Activated CD8-positive, alpha-beta memory T cell treated with anti-CD3 and anti-CD28 coated beads, Interleukin-2, amount 10 ng/mL, durations not matched to agents 7 days and 5 days (primary cell): ENCODE measurements at regions not wholly inside any gene's neighbourhood (a gene's known extent, or its start where the extent isn't known, plus 50 kb on each side); places are given as distances from the start of the nearest gene placed in this dataset.

Experiments
- ATAC-seq: fragments of 150-1000 bp; cut with Tn5 transposase; one replicate; pipeline ENCODE4 v1.10.0; 2021; ENCODE audit warnings: moderate library complexity
- CTCF ChIA-PET: fragments of 350-600 bp; sonication (Branson Sonifier 250); formaldehyde crosslinking; loops from one replicate; lab custom pipeline; 2021; ENCODE audit warnings: antibody characterized with exemption; lab: Charles Lee
- DNase-seq: peaks from one replicate; pipeline ENCODE4 v3.0.0-alpha.2; 2020
- H3K27ac Mint-ChIP-seq: one replicate; pipeline ENCODE4 v1.8.0; 2021; ENCODE audit warnings: mild to moderate bottlenecking, mixed read lengths
- H3K27me3 Mint-ChIP-seq: one replicate; pipeline ENCODE4 v1.8.0; 2021; ENCODE audit warnings: mixed read lengths
- H3K36me3 Mint-ChIP-seq: one replicate; pipeline ENCODE4 v1.8.0; 2021; ENCODE audit warnings: mild to moderate bottlenecking, mixed read lengths
- H3K4me1 Mint-ChIP-seq: one replicate; pipeline ENCODE4 v1.8.0; 2021; ENCODE audit warnings: mixed read lengths
- H3K4me3 Mint-ChIP-seq: one replicate; pipeline ENCODE4 v1.8.0; 2021; ENCODE audit warnings: mild to moderate bottlenecking, moderate library complexity, mixed read lengths
- H3K9me3 Mint-ChIP-seq: one replicate; pipeline ENCODE4 v1.8.0; 2022; ENCODE audit warnings: low read depth, mixed read lengths

DNA sequence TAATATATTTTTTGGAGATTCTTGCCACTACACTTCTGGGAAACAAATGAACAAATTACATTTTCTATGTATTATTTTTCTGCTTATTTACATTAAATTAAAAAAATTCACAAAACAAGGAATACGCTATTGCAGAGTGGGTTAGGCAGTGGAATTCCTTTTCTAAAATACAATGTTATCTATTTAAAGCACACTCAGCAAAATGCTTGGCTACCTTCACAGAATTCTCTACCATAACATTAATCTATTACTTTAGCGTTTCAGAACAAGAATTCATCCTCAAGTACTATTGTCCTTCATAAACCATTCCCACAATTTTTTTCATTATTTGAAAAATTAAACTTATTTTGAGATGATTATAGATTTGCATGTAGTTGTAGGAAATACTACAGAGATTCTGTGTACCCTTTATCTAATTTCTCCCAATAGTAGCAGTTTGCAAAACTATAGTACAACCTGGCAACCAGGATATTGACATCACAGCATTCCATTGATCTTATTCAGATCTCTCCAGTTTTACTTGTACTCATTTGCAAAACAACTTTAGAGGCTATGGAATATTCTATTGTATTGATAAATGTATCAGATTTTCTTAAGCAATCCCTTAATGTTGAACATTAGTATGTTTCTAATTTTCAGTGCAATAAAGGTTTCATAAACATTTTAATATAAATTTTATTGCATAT is 120.9 kb downstream of the DLEU7 start:
- Mint-ChIP-seq H3K27ac (no peak overlapping the region), H3K4me3 (no peak overlapping the region), H3K9me3 (no peaks in the 10 kb centered on the region), H3K36me3 (no peaks in the 10 kb centered on the region), H3K27me3 (no peaks in the 10 kb centered on the region), H3K4me1 (no peaks in the 10 kb centered on the region)
- no peak for DNase-seq
- CTCF ChIA-PET, result no interaction called here
- ATAC-seq, result no peak

DNA sequence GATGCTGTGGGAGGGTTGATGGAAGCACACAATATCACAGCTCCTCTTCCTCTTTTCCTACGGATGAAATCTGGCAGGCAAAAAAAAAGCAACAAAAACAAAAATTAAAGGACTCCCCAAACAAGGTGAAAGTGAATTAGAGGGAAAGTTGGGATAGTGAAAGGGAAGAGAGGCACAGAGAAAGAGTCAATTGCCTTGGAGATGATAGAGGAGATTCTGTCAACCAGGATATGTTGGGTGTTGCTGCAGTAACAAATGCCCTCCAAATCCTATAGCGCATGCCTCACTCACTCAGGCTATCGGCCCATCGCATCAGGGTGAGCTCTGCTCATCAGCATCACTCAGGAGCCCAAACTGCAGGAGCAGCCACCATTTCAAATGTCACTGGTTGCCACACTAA is 119.1 kb downstream of the DLEU7 start:
- Mint-ChIP-seq H3K4me1 (no peaks in the 10 kb centered on the region), H3K27me3 (no peaks in the 10 kb centered on the region), H3K36me3 (peaks cover 3% of the 10 kb centered on the region), H3K9me3 (no peaks in the 10 kb centered on the region), H3K27ac (no peak overlapping the region), H3K4me3 (no peak overlapping the region)
- ATAC-seq (no peak), DNase-seq (no peak)
- CTCF ChIA-PET, result interaction anchor here (0.5 kb wide), 1 partner anchor 654 kb away, joined by 3 read pairs; no protein-coding TSS in a partner anchor

GRCh38 chr13:50724913-50725312 is 118.6 kb downstream of the DLEU7 start:
- Mint-ChIP-seq H3K27ac (no peak overlapping the region), H3K9me3 (peaks cover 2% of the 10 kb centered on the region), H3K4me1 (no peaks in the 10 kb centered on the region), H3K27me3 (no peaks in the 10 kb centered on the region), H3K36me3 (peaks cover 3% of the 10 kb centered on the region), H3K4me3 (no peak overlapping the region)
- no peak for DNase-seq
- ATAC-seq, result no peak
- CTCF ChIA-PET, result no interaction called here

- no peaks in the 10 kb centered on the region for H3K27me3 Mint-ChIP-seq
- CTCF ChIA-PET, result no interaction called here
Measured at GRCh38 chr13:50726164-50726563, 117.3 kb downstream of the DLEU7 start.

GRCh38 chr13:50729177-50729576 is 114.3 kb downstream of the DLEU7 start:
- Mint-ChIP-seq H3K4me3 (no peak overlapping the region), H3K27me3 (no peaks in the 10 kb centered on the region), H3K36me3 (peaks cover 23% of the 10 kb centered on the region), H3K9me3 (peaks cover 9% of the 10 kb centered on the region), H3K27ac (no peak overlapping the region), H3K4me1 (peaks cover 25% of the 10 kb centered on the region)
- no peak for ATAC-seq
- no peak for DNase-seq
- CTCF ChIA-PET, result no interaction called here

More at GRCh38 chr13:50726164-50726563, 117.3 kb downstream of the DLEU7 start:
- no peak overlapping the region for H3K4me3 Mint-ChIP-seq
- peaks cover 9% of the 10 kb centered on the region for H3K9me3 Mint-ChIP-seq
- peaks cover 16% of the 10 kb centered on the region for H3K36me3 Mint-ChIP-seq
- no peak overlapping the region for H3K27ac Mint-ChIP-seq
- DNase-seq, result no peak
- peaks cover 6% of the 10 kb centered on the region for H3K4me1 Mint-ChIP-seq
- no peak for ATAC-seq

GRCh38 chr13:50730496-50731351 is 112.8 kb downstream of the DLEU7 start:
- ATAC-seq, result no peak
- CTCF ChIA-PET, result interaction anchor here (0.6 to 1.0 kb wide), 2 partner anchors 181 to 1722 kb away, joined by 3 to 4 read pairs; no protein-coding TSS in a partner anchor
- Mint-ChIP-seq H3K9me3 (peaks cover 9% of the 10 kb centered on the region), H3K4me1 (peaks cover 25% of the 10 kb centered on the region), H3K27me3 (no peaks in the 10 kb centered on the region), H3K4me3 (no peak overlapping the region), H3K27ac (peak overlapping the region; percentile 59), H3K36me3 (peaks cover 23% of the 10 kb centered on the region)
- no peak for DNase-seq

DNA sequence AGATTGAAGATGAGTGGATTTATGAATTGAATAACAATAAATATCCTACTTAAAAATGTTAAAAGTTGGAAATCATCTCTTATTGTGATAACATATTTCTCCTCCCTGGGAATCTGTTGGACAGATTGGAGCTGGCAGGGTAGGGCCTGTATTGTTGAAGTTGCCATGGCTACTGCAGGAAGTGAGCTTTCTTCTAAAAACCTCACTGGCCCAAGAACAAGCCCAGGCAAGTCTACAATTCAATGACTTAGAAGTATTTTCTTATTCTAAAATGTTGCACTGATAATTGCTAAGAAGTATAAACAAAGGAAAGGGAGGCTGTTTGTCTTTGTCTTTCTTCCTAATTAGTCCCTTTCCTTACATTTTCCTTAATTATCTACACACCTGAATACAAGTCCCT is 112.1 kb downstream of the DLEU7 start:
- ATAC-seq, result peak; percentile 63
- Mint-ChIP-seq H3K4me3 (no peak overlapping the region), H3K27me3 (no peaks in the 10 kb centered on the region), H3K9me3 (peaks cover 9% of the 10 kb centered on the region), H3K27ac (peak overlapping the region; percentile 61), H3K36me3 (peaks cover 23% of the 10 kb centered on the region), H3K4me1 (peaks cover 25% of the 10 kb centered on the region)
- no peak for DNase-seq
- CTCF ChIA-PET, result interaction anchor here (0.6 to 1.0 kb wide), 2 partner anchors 181 to 1721 kb away, joined by 3 to 4 read pairs; no protein-coding TSS in a partner anchor

DNA sequence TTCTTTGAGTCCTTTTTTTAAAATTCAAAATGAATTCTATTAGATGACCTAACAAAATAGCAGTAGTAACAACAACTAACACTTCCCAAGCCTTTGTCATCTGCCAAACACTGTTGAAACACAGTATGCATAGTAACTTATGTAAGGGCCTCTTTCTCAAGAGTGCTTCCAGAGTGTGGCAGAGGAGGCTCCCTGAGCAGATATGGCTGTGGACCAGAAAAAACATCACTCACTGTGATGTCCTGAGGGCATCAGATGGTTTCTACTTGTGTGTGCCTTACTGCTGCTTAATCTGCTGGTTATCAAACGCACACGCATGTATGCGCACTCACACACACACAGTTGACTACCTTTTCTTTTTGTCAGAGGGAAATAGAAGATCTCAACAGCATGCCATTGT is 110.8 kb downstream of the DLEU7 start:
- H3K36me3 Mint-ChIP-seq, result peaks cover 23% of the 10 kb centered on the region
- ATAC-seq, result no peak
- peaks cover 25% of the 10 kb centered on the region for H3K4me1 Mint-ChIP-seq
- no peak overlapping the region for H3K27ac Mint-ChIP-seq
- no peaks in the 10 kb centered on the region for H3K27me3 Mint-ChIP-seq
- CTCF ChIA-PET, result no interaction called here
- H3K9me3 Mint-ChIP-seq, result peaks cover 9% of the 10 kb centered on the region
- H3K4me3 Mint-ChIP-seq, result no peak overlapping the region
- no peak for DNase-seq

GRCh38 chr13:50733392-50733791 is 110.1 kb downstream of the DLEU7 start:
- Mint-ChIP-seq H3K4me1 (peaks cover 26% of the 10 kb centered on the region), H3K4me3 (no peak overlapping the region), H3K27ac (peak overlapping the region; percentile 11), H3K36me3 (peaks cover 23% of the 10 kb centered on the region), H3K27me3 (no peaks in the 10 kb centered on the region), H3K9me3 (peaks cover 9% of the 10 kb centered on the region)
- ATAC-seq (no peak), DNase-seq (no peak)
- CTCF ChIA-PET, result no interaction called here

DNA sequence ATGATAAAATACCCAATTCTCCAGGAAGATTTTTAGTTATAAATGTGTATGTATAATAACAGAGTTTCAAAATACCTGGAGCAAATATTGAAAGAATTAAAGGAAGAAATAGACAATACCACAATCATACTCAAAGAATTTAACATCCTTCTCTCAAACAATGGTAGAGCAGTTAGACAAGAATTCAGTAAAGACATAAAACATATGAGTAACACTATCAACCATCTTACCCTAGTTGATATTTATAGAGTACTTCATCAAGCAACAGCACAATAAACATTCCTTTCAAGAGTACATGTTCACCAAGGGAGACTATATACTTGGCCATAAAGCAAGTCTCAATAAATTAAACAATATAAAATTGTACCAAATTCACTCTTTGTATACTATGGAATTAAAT is 108.4 kb downstream of the DLEU7 start:
- no peak for DNase-seq
- H3K4me3 Mint-ChIP-seq, result no peak overlapping the region
- no peak for ATAC-seq
- peaks cover 33% of the 10 kb centered on the region for H3K4me1 Mint-ChIP-seq
- H3K27ac Mint-ChIP-seq, result no peak overlapping the region
- H3K36me3 Mint-ChIP-seq, result peaks cover 18% of the 10 kb centered on the region
- peaks cover 6% of the 10 kb centered on the region for H3K9me3 Mint-ChIP-seq
- CTCF ChIA-PET, result interaction anchor here (1.1 kb wide), 1 partner anchor 22 kb away, joined by 3 read pairs; no protein-coding TSS in a partner anchor
- no peaks in the 10 kb centered on the region for H3K27me3 Mint-ChIP-seq

DNA sequence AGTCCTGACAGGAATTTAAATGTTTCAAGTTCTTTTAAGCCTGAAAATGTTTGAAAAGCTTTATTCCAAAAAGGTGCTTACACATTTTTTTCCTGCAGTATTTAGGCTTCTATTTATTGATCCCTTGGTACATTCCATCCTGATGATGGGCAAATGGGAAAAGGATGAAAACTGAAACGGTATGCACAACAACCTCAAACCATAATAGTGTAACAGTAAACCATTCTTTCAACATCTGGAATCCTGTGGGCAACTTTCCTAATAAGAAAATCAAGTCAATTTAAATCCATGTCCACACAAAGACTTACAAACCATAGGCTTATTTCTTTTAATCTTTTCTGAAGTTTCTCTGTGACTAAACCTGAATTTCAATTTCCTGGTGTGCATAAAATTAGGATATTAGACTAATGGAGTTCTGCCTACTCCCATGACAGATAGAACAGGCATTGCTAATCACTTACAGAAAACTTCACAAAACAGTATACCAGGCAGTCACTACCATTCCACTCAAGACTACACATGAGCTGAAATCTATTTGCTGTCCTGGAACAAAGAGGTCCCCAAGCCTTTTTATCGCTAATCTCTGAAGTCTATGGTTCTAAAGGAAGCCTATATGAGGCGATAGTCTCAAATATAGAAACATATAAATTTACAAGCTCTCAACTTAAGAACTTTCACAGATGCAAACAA is 103.3 kb downstream of the DLEU7 start:
- Mint-ChIP-seq H3K27ac (no peak overlapping the region), H3K4me3 (no peak overlapping the region), H3K27me3 (peaks cover 3% of the 10 kb centered on the region), H3K9me3 (no peaks in the 10 kb centered on the region), H3K36me3 (peaks cover 4% of the 10 kb centered on the region), H3K4me1 (peaks cover 17% of the 10 kb centered on the region)
- ATAC-seq (no peak), DNase-seq (no peak)
- CTCF ChIA-PET, result no interaction called here

- Mint-ChIP-seq H3K27me3 (peaks cover 3% of the 10 kb centered on the region), H3K4me3 (no peak overlapping the region), H3K36me3 (peaks cover 4% of the 10 kb centered on the region), H3K4me1 (peaks cover 17% of the 10 kb centered on the region), H3K27ac (no peak overlapping the region), H3K9me3 (no peaks in the 10 kb centered on the region)
- DNase-seq (no peak), ATAC-seq (no peak)
- CTCF ChIA-PET, result no interaction called here
Measured at GRCh38 chr13:50742353-50742752, 101.1 kb downstream of the DLEU7 start.

GRCh38 chr13:50742968-50743367 is 100.5 kb downstream of the DLEU7 start:
- no peak for ATAC-seq

More at GRCh38 chr13:50742968-50743367, 100.5 kb downstream of the DLEU7 start:
- peaks cover 4% of the 10 kb centered on the region for H3K36me3 Mint-ChIP-seq
- H3K27ac Mint-ChIP-seq, result no peak overlapping the region
- no peak overlapping the region for H3K4me3 Mint-ChIP-seq
- CTCF ChIA-PET, result no interaction called here
- no peak for DNase-seq
- peaks cover 3% of the 10 kb centered on the region for H3K27me3 Mint-ChIP-seq
- peaks cover 17% of the 10 kb centered on the region for H3K4me1 Mint-ChIP-seq
- no peaks in the 10 kb centered on the region for H3K9me3 Mint-ChIP-seq
